Uterus (tissue), 2 donors: ENCODE measurements at regions not wholly inside any gene's neighbourhood (a gene's known extent, or its start where the extent isn't known, plus 50 kb on each side); places are given as distances from the start of the nearest gene placed in this dataset.

Source experiments
- POLR2A ChIP-seq, 2 donors: fragments of 450-650 bp; IDR thresholded peaks; one replicate each; pipeline ENCODE4 v1.6.1; 2016; ENCODE audit warnings: antibody characterized with exemption in 2 of 2, mild to moderate bottlenecking in 1 of 2, moderate library complexity in 1 of 2
- TF ChIP-seq, protein P1 (sequence below), 4 experiments: fragments of 200-600 bp in 2 of 4; fragments of 450-650 bp in 2 of 4; sonication (generic) in 2 of 4; IDR thresholded peaks; one replicate each; pipeline ENCODE4 v1.5.1; 2016 to 2019; ENCODE audit warnings: antibody characterized with exemption in 4 of 4, mild to moderate bottlenecking in 2 of 4, moderate library complexity in 1 of 4

DNA sequence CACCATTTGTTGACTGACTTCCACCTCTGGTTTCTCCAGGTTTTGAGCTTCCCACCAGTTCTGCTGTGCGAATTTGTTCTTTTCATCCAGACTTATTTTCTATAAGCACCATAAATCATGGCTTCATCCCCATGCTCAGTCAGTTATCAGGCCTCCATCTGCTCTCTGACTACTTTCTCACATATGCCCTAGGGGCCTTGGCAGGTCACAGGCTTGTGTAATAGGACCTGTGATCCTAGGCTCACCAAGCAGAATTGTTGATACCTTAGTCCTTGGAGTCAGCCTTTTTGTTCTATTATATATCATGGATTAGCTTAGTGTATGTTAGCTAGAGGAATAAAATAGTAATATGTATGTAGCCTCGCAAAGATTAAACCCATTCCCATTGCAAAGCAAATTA lies 284.2 kb upstream of the TANK start:
- TF ChIP-seq, protein P1, sequence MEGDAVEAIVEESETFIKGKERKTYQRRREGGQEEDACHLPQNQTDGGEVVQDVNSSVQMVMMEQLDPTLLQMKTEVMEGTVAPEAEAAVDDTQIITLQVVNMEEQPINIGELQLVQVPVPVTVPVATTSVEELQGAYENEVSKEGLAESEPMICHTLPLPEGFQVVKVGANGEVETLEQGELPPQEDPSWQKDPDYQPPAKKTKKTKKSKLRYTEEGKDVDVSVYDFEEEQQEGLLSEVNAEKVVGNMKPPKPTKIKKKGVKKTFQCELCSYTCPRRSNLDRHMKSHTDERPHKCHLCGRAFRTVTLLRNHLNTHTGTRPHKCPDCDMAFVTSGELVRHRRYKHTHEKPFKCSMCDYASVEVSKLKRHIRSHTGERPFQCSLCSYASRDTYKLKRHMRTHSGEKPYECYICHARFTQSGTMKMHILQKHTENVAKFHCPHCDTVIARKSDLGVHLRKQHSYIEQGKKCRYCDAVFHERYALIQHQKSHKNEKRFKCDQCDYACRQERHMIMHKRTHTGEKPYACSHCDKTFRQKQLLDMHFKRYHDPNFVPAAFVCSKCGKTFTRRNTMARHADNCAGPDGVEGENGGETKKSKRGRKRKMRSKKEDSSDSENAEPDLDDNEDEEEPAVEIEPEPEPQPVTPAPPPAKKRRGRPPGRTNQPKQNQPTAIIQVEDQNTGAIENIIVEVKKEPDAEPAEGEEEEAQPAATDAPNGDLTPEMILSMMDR (IDR thresholded peaks at IDR 0.05), result no peak
- TF ChIP-seq POLR2A (IDR thresholded peaks at IDR 0.05), result no peak
